ENCODE measurements at regions not wholly inside any gene's neighbourhood (a gene's known extent, or its start where the extent isn't known, plus 50 kb on each side); places are given as distances from the start of the nearest gene placed in this dataset.
A peak's percentile ranks its signal among the peaks of the same experiment; 100 is the strongest.
"Not testable (repeated sequence)": the region's sequence is repeated elsewhere in the genome, so short reads cannot be mapped to it uniquely, and the experiment has no call there.

DNA sequence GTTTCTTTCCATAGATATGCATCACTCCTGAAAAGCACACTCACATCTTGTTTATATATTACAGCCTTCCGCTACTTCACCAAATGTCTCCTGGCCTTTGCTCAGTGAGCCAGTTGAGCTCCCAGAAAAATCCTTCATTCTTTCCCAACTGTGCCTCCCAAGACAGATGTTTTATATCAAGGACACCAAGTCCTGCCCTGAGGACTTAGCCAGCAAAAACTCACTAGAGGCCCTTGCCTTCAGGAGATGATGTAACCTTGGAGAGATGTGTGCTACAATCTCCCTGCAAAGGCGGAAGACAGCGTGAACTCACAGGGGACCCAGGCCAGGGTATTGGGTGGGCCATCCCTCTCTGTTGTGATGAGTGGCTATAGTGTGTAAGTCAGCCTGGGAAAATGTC is 86.1 kb upstream of the CTAGE1 start:
- peak in 2 of 4 donors; percentile 16 to 19 for DNase-seq (ENCODE audit: low read depth in 4 of 4, low spot score in 3 of 4)

DNA sequence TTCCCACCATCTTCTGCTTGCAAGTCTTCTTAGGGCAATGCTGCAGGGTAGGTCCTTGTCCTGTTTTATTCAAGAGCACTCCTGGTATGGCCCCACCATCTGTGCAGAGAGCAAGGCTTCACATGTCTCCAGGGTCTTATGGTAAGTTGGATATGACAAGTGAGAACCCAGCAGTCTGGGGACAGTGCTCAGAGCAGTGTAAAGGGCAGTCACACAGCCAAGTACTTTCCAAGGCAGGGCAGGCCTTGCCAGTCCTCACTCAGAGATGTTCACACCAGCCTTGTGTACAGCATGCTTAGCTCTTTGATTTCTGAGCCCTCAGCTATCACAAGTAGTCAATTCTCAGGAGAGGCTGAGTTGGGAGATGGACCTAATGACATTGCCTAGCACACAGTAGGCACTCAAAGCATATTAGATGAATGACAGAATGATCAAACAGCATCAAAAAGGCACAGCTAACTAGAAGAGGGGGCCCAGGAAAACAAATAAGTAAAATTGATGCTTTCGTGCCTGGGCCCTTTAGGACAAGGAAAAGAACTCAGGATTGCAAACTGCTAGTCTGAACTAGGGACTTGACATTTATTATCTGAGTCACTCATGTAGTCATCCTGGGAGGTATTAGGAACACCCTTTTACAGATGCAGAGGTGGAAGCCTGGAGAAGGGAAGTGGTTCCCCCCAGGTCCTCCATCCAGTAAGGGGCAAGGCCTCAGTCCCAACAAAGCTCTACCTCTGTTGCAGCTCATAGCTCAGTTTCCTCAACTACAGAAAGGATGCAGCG is 86.7 kb upstream of the CTAGE1 start:
- DNase-seq (ENCODE audit: low read depth in 4 of 4, low spot score in 3 of 4), result no peak

DNA sequence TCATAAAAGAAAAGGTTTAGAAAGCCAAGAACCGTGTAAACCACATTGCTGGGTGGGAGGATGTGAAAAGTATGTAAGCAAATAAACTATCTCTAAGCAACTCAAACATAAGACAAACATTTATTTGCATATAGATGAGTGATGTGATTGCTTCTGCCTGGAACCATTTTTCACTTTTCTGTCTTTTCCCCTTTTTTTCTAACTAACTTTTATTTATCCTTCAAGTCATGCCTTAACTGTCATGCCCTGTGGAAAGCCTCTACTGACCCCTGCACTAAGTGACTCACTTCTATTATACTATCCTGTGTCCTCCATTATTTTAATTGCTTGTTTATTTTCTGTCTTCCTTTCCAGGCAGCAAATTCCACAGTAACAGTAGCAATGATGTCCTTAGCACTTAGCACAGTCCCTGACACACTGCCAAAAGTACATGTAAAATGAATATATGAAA is 87.5 kb upstream of the CTAGE1 start:
- DNase-seq (ENCODE audit: low read depth in 4 of 4, low spot score in 3 of 4), result no peak

DNA sequence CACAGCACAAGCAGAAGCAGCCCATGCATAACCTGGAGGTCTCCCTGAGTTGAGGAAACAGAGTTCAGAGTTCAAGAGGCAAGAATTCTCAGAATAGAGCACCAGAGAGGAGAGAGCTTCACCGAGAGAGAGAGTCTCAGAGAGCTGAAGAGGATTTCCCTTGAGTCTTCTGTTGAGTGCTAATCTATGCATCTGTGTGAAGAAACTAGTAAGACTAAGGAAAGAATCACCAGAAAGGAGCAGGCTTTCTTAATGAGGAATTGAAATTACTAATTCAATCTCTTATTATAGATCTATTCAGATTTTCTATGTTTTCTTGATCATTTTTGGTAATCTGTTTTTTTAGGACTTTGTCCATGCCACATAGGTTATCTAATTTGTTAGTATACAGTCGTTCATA is 89.3 kb upstream of the CTAGE1 start:
- DNase-seq (ENCODE audit: low read depth in 4 of 4, low spot score in 3 of 4), result no peak

DNA sequence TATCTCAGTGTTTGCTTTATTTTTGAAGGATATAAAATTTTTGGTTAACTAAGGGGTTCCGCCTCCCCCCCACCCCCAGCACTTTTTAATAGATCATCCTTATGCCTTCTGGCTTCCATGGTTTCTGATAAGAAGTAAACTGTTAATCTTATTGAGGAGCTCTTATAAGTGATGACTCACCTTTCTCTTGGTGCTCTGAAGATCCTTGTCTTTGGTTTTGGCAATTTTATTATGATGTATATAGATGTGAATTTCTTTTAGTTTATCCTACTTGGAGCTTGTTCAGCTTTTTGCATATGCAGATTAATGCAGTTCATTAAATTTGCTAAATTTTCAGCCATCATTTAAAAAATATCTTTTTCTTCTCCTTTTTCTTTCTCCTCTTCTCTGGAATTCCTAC is 91.7 kb upstream of the CTAGE1 start:
- no peak for DNase-seq (ENCODE audit: low read depth in 4 of 4, low spot score in 3 of 4)

DNA sequence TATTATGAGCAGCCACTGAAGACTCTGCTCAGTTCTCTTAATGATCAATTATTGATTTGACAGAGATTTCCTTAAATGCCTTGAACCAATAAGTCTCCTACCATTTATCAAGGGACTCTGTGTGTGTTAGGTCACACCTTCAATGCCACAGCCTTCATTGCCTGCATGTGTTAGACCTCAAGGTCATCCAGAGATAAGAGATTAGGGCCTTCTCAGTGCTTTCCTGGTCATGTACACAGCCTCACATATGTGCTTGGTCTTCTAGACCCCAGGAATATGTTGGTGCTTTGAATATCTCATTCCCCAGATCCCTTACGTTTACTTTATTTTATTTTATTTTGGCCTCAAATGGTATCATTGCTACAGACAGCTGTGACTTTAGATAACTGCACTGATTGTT is 93.0 kb upstream of the CTAGE1 start:
- no peak for DNase-seq (ENCODE audit: low read depth in 4 of 4, low spot score in 3 of 4)

DNA sequence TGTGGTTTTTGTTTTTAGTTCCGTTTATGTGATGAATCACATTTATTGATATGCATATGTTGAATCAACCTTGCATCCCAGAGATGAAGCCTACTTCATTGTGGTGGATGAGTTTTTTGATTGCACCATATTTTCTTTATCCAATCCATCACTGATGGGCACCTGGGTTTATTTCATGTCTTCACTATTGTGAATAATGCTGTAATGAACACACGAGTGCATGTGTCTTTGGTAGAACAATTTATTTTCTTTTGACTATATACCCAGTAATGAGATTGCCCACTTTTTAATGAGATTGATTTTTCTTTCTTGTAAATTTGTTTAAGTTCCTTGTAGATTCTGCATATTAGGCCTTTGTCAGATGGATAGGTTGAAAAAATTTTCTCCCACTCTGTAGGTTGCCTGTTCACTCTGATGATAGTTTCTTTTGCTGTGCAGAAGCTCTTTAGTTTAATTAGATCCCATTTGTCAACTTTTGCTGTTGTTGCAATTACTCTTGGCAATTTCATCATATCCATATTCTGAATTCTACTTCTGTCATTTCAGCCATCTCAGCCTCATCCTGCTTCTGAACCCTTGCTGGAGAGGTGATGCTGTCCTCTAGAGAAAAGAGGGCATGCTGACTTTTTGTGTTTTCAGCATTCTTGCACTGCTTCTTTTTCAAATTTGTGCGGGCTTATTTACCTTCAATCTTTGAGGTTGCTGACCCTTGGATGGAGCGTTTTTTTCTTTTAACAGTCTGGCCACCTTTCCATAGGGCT is 96.2 kb upstream of the CTAGE1 start:
- DNase-seq (ENCODE audit: low read depth in 4 of 4, low spot score in 3 of 4), result no peak

DNA sequence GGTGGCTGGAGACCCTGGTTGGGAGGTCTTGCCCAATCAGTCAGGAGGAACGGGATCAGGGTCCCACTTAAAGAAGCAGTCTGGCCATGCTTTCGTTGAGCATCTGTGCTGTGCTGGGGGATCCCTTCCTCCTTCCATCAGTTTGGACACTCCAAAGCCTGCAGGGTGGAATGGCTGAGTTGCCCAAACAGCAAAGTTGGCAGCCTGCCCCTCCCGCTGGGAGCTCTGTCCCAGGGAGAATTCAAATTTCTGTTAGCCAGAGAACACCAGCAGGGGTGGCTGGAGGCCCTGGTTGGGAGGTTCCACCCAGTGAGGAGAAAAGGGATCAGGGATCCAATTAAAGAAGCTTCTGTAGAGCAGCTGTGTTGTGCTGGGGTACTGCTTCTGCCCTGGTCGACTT is 96.9 kb upstream of the CTAGE1 start:
- DNase-seq (ENCODE audit: low read depth in 4 of 4, low spot score in 3 of 4), result no peak

DNA sequence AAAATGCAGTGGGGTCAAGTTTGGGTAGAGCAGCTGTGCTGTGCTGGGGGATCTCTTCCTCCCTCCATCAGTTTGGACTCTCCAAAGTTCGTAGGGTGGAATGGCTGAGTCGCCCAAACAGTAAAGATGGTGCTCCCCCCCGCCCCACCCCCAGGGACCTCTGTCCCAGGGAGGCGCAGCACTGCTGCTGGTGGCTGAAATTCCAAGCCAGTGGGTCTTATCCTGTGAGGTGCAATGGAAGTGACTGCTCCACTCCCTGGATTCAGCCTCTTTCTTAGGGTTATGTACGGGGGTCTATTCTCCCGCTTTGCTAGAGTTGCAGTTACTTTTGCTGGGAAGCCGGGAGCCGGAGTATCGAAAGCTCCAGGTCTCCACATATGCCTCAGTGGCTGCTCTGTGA is 97.5 kb upstream of the CTAGE1 start:
- no peak for DNase-seq (ENCODE audit: low read depth in 4 of 4, low spot score in 3 of 4)

DNA sequence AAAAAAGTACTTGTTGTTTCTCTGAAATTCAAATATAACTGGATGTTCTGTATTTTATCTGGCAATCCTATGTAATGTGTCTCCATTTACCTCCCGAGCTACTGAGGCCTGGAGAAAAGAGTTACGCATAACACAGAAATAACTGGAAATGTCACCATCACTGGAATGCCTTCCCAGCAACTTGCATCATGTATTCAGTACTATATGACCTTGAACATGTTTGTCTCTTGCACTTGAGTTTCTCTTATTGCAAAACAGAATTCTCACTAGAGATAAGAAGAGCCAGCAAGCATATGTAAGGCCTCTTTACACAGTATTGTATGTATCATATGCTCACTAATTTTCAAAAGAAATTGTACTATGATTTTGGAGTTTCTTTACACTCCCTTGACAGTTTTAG is 99.6 kb upstream of the CTAGE1 start:
- no peak for DNase-seq (ENCODE audit: low read depth in 4 of 4, low spot score in 3 of 4)

DNA sequence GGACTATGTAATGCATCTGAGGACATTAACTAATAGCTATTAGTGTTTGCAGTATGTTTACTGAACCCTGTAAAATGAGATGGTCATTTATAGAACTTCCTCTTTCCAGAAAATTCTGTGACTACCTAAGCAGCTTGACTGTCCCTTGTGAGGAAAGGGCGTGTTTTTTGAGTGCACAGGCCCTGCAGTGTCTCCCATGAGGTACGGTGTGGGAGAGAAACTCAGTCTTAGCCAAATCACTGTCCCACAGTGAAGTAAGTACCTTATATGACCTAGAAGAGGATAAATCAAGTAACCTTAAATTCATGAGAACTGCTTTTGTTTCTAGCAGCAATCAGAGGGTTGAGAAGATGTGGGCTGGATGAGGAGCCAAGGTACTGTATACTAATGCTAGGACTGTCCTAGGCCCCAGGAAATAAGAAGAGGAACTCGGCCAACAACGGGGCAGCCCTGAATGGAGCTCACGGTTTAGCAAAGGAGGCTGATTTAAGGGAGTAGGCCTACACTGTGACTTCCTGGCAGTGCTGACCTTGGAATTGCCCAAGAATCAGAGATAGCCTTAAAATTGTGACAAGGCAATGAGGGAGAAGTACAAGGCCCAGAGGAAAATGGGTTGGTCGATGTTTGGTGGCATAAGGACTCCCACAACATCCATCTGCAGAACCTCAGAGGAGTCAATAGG is 103.5 kb upstream of the CTAGE1 start:
- no peak for DNase-seq (ENCODE audit: low read depth in 4 of 4, low spot score in 3 of 4)

DNA sequence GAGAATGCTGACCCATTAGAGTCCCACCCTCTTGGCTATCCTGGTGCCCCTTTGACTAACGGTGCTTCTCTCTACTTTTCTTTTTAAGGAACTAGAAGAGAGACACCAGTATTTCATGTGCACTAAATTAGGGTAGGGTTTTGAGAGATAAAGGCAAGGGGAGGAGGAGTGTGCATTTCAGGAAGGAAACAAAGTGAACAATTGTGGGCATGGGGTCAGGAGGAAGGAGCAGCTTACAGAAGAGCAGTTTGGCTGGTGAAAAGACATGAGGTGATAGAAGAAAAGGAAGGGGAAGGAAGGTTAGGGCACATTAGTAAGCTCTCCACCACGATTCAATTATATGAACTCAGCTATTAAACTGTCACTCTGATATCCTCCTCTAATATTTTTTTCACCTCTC is 105.8 kb upstream of the CTAGE1 start:
- no peak for DNase-seq (ENCODE audit: low read depth in 4 of 4, low spot score in 3 of 4)

DNA sequence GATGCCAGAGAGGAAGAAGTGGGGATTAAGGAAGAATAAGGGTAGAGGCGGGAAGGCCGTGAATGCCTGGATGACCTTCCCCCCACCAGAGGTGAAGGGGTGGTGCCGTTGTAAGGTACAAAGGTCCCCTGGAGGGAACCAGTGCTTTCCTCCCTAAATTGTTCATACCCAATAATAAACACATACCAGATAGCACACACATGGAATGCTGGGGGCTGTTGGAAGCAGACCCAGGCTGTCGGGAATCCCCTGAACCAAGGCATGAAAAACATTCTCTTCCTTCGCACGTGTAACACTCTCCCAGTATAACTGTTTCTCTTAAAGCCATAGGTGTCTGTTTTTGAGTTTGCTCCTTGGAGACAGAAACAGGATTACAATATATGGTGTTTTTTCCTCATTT is 107.1 kb upstream of the CTAGE1 start:
- DNase-seq (ENCODE audit: low read depth in 4 of 4, low spot score in 3 of 4), result no peak

DNA sequence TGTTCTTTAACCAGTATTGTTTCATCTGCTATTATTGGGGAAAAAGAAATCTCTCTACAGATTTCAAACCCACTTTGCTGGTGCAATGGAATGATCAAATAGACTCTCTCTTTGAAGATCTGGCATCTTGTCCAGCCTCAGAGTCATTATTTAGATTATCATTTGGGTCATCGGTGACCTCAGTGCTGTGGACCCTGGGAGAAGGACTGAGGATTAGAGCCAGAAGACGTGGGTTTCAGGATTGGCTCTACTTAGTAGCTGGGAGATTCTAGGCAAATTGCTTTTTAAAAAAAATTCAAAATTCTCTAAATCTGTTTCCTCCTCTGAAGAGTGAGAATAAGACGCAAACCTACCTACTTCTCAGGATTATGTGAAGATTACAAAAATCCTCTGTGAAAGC is 107.6 kb upstream of the CTAGE1 start:
- DNase-seq (ENCODE audit: low read depth in 4 of 4, low spot score in 3 of 4), result no peak

DNA sequence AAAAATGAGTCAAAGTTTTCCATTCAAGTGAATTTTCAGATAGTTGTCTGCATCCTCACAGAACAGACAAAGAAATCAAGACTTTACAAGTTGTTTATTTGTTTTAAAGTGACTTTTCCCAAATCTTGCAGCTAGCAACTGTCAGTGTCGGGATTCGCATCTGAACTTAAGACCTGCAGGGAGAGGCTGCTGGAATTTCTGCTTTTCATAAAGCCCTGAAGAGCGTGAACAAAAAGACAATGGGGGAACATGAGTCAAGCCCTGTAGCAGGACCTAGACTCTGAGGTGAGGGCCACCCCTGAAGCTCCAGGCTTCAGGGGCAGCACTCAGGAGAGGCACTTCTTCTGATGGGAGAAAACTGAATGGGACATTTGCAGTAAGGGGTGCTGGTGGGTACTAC is 108.2 kb upstream of the CTAGE1 start:
- no peak for DNase-seq (ENCODE audit: low read depth in 4 of 4, low spot score in 3 of 4)

DNA sequence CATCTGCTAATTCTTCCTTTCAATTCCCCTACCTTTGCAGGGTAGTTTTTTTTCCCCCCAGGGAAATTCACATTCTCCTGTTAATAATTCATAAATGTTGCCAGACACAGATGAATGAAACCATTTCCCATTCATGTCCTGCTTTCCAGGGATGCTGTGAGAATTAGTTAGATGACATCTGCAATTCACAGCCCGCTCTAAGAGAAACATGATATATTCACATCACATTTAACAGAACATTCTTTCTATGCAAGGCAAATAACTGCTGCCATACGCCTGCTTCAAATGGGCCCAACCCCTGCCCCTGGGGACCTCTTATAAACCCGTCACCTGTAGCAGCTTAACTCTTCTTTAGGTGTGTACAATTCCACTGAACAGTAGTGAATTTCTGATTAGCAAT is 110.6 kb upstream of the CTAGE1 start:
- DNase-seq (ENCODE audit: low read depth in 4 of 4, low spot score in 3 of 4), result no peak

DNA sequence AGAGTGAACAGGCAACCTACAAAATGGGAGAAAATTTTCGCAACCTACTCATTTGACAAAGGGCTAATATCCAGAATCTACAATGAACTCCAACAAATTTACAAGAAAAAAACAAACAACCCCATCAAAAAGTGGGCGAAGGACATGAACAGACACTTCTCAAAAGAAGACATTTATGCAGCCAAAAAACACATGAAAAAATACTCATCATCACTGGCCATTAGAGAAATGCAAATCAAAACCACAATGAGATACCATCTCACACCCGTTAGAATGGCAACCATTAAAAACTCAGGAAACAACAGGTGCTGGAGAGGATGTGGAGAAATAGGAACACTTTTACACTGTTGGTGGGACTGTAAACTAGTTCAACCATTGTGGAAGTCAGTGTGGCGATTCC is 117.0 kb upstream of the CTAGE1 start:
- not testable (repeated sequence) for DNase-seq (ENCODE audit: low read depth in 4 of 4, low spot score in 3 of 4)

DNA sequence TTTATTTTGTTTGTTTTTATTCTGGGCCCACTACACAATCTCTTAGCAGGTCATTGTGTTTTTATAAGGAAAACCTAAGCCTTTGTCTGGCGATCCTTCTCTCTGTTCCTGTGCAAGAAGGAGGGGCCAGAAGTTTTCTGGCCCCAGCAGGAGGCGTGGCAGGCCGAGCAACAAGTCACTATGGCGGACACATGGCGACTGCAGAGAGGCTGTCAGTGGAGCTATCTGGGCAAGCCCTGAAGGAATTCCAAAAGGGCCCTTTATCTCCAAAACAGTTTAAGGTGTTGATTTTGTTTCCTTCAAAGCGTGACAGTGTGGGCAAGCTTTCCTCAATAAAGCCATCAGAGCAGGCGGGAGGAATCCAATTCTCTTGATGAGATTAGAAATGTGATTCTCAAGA is 118.8 kb upstream of the CTAGE1 start:
- no peak for DNase-seq (ENCODE audit: low read depth in 4 of 4, low spot score in 3 of 4)

DNA sequence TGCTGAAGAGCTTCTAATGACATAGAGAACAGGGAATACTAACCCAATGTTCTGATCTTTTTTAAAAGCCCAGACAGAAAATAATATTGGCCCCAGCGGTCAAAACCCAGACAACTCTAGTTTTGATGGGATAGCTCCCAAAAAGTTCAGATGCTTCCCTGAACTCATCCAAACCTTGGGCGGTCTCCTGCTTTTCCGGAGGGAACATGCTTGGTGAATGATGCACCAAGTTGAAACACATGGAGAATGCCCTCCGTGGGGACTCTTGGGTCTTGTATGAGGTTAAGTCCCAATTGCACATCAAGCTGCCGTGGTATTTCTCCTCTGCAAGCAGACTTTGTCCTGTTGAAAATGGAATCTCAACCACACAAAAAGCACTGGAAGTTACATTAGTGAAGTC is 120.7 kb upstream of the CTAGE1 start:
- no peak for DNase-seq (ENCODE audit: low read depth in 4 of 4, low spot score in 3 of 4)

DNA sequence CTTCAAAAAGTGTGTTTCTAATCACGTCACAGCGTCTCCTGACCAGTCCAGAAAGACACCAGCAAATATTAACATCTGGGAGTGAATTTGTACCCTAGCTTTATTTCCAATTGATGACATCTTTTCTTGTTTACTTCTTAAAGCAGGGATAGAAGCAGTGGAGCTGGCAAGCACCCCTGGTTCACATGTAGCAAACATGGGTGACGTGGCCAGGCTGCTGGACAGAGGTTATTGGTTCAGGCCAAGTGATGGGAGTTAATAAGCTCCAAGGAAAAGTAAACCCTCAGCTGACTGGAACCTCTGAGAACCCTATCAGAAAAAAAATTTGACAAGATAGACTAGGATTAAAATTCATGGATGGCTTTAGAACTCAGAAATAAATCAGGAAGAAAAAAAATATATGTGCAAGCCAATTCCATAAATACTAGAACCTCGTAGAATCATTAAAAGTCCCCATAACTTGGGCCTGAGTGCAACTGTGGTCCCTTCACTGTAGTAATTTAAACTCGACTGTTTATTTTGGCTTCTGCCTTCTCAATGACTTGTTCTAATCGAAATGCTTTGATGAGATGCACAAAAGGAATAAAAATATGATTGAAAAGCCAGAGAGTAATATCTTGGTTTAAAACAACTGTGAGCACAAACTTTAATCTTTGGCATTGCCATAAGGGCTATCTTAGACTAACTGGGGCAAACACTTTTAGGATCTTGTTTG is 121.5 kb upstream of the CTAGE1 start:
- DNase-seq (ENCODE audit: low read depth in 4 of 4, low spot score in 3 of 4), result no peak

DNA sequence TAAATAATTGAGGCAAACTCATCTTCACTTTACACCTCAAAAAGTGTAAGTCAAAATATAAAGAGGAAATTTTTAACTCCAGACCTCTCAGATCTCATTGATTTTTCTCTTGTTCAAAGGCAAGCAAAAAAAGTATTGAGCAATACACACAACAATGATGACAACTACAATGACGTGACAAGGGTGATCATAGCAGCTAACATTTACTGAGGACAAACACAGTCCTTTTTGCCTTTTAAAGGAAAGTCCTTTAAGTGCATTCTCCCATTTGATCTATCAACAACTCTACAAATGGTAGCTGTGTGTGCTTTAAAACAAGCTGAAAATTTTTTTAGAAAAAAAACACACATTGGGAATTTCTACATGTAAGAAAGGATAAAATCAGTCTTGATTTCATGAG is 123.5 kb upstream of the CTAGE1 start:
- DNase-seq (ENCODE audit: low read depth in 4 of 4, low spot score in 3 of 4), result no peak
